ENCODE measurements at regions not wholly inside any gene's neighbourhood (a gene's known extent, or its start where the extent isn't known, plus 50 kb on each side); places are given as distances from the start of the nearest gene placed in this dataset.

- DNase-seq, result no peak
Measured at GRCh38 chr18:68462766-68463165, 252.1 kb downstream of the TMX3 start.

DNA sequence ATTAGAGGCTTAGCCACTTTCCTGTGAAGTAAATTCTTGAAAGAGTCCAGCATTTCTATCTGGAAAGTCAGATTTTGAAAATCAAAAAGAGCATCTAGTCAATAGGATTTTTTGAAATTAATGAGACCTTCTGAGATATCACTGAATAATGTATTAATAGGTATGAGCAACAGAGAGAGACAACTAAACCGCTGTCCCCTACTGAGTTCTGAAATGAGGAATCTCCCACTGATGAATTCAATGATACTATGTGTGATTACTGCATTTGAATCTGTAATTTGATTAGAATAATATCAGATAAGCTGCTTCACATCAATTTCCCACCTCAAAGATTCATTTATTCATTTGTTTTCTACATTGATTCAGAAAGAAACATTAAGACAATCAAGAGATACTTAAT is 252.8 kb downstream of the TMX3 start:
- no peak for DNase-seq

DNA sequence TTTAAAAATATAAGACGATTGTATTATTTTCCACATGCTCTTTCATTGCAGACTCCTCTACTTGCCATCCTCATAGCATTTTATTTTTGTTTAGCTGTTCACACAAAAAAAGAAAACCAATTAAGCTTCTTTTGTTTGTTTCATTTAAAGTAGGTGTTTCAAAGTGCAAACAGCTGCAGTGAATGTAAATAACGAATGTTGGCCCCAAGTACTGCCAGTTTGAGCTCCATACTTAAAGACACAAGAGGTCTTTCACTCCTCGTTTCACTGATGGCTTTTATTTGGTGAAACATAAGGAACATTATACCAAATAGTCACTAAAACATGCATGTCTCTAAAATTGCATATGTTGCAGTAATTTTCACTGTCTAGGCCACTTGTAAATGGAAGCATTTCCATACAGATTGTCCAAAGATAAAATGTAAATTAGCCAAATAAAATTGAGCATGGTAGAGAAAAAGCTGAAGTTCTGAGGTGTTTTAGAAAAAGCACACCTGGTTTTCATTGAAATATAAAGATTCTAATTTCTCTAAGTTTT is 253.4 kb downstream of the TMX3 start:
- no peak for DNase-seq

DNA sequence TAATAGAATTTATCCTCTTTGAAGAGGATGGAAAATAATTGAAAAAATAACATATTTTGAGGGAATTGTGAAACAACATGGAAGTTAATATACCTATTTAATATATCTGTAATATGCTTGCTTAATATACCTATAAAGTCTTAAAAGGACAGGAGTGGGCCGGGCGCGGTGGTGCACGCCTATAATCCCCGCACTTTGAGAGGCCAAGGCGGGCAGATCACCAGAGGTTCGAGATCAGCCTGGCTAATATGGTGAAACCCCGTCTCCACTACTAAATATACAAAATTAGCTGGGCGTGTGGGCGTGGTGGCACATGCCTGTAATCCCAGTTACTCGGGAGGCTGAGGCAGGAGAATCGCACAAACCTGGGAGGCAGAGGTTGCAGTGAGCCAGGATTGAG is 254.9 kb downstream of the TMX3 start:
- no peak for DNase-seq

- no peak for DNase-seq
Measured at GRCh38 chr18:68456985-68457384, 257.9 kb downstream of the TMX3 start.

GRCh38 chr18:68455229-68455603 is 259.7 kb downstream of the TMX3 start:
- DNase-seq, result no peak

GRCh38 chr18:68454511-68455228 is 260.2 kb downstream of the TMX3 start:
- DNase-seq, result no peak

DNA sequence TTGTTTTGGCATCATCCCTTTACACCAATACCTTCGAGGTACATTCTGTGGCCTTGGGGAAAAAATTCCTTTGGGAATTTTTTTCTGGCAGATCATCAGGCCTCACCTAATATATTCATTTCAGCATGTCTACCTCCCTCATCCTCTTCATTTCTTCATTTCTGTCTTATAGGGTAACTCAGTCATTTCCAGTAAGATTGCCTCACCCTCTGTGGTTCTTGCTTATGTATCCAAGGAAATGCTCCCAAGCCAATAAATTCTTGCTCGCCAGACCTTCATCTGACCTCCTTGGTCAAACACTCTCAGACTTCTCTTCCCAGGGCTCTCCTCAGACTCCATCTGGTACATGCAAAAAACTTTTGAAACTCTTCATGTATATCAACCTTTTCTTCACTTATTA is 265.6 kb downstream of the TMX3 start:
- no peak for DNase-seq

DNA sequence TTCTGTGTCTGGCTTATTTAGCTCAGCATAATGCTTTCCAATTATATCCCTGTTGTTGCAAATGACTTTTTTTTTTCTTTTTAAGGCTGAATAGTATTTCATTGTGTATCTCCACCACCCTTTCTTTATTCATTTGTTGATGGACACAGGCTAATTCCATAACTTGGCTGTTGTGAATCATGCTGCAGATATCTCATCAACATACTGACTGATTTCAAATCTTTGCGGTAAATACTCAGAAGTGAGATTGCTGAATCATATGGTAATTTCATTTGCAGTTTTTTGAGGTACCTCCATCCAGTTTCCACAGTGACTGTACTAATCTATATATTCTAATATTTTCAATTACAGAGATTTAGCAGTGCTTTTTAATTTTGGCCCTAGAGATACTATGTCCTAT is 266.2 kb downstream of the TMX3 start:
- DNase-seq, result no peak

DNA sequence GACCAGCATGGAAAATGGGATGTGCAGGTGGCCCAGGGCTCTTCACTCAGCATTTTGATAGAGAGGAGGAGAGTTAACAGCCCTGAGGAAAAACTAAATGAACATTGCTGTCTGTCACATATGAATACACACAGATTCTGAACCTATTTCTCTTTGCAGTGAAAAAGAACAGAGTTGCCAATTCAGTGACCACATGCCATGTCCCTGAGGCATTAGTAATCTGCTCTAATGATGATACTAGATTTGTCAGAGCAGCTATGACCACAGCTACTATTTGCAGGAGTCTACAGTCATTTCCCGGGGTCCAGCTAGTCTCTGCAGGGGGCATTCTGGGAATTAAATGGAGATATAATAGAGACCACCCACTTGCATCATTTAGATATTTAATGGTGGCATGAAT is 267.6 kb downstream of the TMX3 start:
- DNase-seq, result no peak

- no peak for DNase-seq
Measured at GRCh38 chr18:68445668-68446426, 269.1 kb downstream of the TMX3 start.

- DNase-seq, result no peak
Measured at GRCh38 chr18:68445136-68445535, 269.8 kb downstream of the TMX3 start.

GRCh38 chr18:68441241-68441640 is 273.7 kb downstream of the TMX3 start:
- DNase-seq, result no peak

GRCh38 chr18:68440433-68440832 is 274.5 kb downstream of the TMX3 start:
- no peak for DNase-seq

DNA sequence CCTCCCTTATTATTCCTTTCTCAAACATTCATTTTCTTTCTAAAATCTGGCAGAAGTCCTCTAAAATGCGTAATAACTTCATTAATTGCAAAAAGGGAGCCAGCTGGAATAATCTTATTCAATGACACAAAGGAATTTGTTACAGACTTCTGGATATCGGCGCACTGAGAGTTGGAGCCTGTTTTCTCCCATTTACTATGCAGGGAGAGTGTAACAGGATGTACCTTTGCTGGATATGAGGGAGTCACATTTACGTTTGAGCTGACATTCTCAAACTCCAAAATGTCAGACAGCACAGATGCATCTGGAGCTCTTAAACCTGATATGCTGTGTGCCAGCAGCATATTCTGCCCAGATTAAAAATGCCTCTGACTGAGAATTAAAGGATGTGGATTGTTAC is 275.3 kb downstream of the TMX3 start:
- DNase-seq, result no peak

GRCh38 chr18:68438983-68439382 is 275.9 kb downstream of the TMX3 start:
- DNase-seq, result no peak

GRCh38 chr18:68438536-68438935 is 276.4 kb downstream of the TMX3 start:
- no peak for DNase-seq

GRCh38 chr18:68436485-68436884 is 278.4 kb downstream of the TMX3 start:
- DNase-seq, result no peak

- no peak for DNase-seq
Measured at GRCh38 chr18:68435581-68435980, 279.3 kb downstream of the TMX3 start.

DNA sequence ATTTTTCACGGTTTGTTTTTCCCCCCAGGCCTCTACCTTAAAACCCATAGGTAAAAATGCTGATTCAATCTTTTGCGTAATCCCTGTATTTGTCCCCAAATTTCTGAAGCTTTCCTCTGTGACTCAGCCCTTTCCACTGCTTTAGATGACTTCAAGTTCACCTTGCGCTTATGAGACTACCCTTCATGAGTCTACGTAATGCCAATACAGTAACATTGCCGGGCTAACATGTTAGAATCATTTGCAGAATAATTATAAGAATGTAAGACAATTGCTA is 283.0 kb downstream of the TMX3 start:
- DNase-seq, result no peak

DNA sequence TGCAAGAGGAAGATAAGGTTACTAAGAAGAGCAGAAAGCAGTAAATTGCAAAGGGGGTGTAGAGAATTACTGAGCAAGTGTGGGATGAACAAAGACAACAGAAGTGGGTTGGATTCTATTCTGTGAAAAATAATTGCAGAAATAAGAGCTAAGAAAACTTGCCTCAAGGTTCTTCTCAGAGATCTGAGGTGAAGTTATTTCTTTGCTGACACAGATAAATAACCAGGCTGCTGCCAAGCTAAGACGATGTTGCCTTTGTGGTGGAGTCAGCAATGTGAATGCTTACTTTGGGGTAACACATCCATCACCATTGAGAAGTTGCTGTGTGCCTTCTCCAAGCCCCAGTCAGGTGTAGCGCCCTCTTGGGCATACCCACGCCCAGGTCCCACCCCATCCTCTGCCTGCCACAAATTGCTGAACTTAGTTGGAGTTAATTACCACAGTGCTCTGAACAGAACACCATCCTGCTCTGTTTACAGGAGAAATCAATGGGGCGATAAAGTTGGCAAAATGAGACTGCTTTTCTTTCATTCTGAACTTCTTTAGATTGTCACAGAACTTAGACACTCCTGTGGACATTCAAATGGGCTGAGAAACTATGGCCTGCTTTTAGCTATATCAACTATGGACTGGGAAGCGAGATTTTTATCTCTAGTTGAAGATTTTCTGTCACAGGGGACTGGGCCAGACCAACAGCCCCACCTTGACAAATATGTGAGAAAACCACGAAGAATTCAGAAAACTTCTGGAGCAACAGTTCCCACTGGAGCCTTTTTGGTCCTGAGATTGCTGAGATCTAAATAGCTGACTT is 283.6 kb downstream of the TMX3 start:
- DNase-seq, result no peak

- DNase-seq, result no peak
Measured at GRCh38 chr18:68429841-68430240, 285.1 kb downstream of the TMX3 start.

DNA sequence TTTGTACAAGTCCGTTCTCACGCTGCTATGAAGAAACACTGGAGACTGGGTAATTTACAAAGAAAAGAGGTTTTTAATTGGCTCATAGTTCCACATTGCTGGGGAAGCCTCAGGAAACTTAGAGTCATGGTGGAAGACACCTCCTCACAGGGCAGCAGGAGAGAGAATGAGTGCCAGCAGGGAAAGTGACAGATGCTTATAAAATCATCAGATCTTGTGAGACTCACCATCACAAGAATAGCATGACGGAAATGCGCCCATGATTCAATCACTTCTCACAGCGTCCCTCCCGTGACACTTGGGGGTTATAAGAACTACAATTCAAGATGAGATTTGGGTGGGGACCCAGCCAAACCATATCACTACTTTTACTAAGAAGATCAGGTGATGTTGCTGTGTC is 285.8 kb downstream of the TMX3 start:
- no peak for DNase-seq
